ENCODE measurements at regions not wholly inside any gene's neighbourhood (a gene's known extent, or its start where the extent isn't known, plus 50 kb on each side); places are given as distances from the start of the nearest gene placed in this dataset.

DNA sequence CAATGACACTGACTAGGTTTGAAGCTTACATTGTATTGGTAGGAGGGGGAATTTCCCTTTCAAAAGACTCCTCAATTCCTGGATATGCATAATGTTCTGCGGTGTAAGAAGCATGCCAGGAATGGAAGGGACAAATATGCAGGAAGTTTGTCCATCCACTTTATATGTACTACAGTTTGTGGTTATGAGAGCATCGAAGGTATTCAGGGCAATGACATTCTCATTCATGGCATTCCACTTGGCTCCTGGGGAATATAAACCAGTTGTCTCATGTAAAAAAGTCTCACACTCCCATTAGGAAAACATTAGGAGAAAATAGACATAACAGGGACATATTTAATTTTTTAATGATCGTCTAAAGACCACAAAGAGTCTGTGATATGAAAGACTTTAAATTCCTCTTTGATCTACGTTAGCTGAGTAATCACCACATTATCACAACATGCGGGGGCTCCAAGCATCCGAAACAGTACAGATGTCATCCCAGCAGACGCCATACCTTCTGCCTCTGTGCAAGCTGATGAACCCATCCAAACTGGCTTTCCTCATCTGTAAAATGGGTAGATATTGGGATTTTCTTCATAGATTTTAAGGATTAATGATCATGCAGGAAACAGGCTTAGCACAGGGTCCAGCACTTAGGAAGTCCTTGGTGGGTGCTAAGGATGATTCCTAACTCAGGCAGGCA lies 675.3 kb downstream of the INHBA start:
- TF ChIP-seq POLR2A (IDR thresholded peaks at IDR 0.05; ENCODE audit: low read length) (no peak), GATA1 (IDR thresholded peaks at IDR 0.05; ENCODE audit: low read depth, low read length) (no peak)

Measured in erythroblast (primary cell).